VCaP (cell line): ENCODE measurements at regions not wholly inside any gene's neighbourhood (a gene's known extent, or its start where the extent isn't known, plus 50 kb on each side); places are given as distances from the start of the nearest gene placed in this dataset.

Source experiments
- H3K27ac ChIP-seq: fragments of 450-650 bp; 2 replicates; pipeline ENCODE4 v1.5.1; 2017
- TF ChIP-seq, protein P1 (sequence below): fragments of 450-650 bp; conservative IDR thresholded peaks from 2 replicates; pipeline ENCODE4 v1.5.1; 2017; ENCODE audit warnings: mild to moderate bottlenecking, moderate library complexity

DNA sequence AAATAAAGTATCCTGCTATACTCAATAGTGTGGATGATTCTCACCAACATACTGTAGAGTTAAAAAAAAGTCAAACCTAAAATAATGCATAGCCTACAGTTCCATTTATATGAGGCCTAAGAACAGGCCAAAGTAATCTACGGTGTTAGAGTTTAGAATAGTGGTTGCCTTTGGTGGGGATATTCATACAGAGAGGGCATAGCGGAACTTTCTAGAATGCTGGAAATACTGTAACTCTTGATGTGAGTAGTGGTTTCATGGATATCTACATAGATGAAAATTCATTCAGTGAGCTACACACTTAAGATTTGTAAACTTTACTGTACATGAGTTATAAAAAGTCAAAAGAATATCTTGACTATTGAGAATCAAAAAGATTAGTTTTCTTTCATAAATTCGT lies 349.9 kb upstream of the NFE2L3 start:
- TF ChIP-seq, protein P1, sequence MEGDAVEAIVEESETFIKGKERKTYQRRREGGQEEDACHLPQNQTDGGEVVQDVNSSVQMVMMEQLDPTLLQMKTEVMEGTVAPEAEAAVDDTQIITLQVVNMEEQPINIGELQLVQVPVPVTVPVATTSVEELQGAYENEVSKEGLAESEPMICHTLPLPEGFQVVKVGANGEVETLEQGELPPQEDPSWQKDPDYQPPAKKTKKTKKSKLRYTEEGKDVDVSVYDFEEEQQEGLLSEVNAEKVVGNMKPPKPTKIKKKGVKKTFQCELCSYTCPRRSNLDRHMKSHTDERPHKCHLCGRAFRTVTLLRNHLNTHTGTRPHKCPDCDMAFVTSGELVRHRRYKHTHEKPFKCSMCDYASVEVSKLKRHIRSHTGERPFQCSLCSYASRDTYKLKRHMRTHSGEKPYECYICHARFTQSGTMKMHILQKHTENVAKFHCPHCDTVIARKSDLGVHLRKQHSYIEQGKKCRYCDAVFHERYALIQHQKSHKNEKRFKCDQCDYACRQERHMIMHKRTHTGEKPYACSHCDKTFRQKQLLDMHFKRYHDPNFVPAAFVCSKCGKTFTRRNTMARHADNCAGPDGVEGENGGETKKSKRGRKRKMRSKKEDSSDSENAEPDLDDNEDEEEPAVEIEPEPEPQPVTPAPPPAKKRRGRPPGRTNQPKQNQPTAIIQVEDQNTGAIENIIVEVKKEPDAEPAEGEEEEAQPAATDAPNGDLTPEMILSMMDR, result no peak
- H3K27ac ChIP-seq, result no peak overlapping the region

DNA sequence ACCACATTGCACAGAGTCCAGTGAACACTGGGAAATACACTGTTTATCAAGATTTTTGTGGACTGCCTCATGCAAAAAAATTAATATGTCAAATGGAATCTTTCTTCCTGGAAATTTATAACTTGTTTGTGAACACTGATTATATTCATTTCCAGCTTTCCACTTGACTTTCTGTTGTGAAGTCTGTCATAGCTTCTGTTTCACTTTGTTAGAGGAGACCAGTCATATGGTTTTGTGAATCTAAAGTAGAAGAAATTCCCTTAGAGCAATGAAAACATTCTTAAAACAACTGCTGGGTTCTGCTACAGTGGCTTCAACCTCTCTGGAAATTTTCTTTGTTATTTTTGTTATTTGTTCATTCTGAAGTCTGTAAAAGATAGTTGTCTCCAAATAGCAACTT lies 349.5 kb upstream of the NFE2L3 start:
- TF ChIP-seq, protein P1, result no peak
- no peak overlapping the region for H3K27ac ChIP-seq

DNA sequence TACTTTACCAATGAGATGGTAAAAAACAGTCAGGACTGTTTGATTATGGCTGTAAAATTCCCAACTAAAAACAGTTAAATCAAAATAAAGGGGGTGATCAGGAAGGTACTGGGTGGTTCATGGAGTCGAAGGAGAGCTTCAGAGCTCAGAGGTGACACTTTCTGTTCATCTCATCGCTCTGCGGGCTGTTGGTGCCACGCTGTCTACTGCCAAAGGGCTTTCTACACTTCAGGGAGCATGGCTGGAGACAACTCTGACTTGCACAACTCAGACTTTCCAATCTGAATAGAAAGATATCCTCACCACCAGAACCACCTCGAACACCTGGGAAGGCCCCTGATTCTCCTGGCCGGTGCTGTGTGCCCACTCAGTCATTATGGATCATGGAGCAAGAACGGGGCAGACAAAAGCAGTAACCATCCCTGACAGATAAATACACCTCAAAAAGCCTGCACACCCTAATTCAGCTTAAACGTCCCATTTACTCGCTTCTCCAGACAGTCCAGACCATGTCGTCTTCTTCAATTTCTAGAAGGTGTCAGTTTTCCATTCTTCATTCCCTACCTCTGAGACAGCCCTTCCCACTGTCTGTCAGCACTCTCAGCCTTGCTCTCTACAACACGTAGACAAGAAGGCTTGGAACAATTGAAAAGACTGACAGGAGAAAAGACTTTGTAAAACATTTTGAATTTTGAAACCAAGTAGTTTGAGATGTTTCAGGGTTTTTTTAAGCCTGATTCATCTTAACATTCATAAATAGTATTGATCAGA lies 348.7 kb upstream of the NFE2L3 start:
- TF ChIP-seq, protein P1, result no peak
- H3K27ac ChIP-seq, result no peak overlapping the region

DNA sequence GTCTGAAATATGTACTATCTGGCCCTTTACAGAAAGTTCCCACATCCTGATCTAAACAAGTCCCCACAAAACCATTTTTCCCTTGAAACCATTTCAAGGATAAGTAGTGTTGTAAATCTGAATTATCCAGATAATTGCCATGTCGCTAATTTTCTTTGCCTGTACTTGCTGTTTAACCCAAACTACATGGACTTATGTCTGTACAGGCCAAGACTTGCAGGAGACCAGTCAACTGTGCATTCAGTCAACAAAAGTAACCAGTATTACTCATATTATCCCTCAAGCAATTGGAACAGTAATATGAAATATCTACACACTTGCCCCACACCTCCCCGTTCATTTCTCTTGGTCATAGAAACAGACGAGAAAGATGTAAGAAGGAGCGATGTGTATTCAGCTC lies 347.8 kb upstream of the NFE2L3 start:
- H3K27ac ChIP-seq, result no peak overlapping the region
- TF ChIP-seq, protein P1, result no peak

DNA sequence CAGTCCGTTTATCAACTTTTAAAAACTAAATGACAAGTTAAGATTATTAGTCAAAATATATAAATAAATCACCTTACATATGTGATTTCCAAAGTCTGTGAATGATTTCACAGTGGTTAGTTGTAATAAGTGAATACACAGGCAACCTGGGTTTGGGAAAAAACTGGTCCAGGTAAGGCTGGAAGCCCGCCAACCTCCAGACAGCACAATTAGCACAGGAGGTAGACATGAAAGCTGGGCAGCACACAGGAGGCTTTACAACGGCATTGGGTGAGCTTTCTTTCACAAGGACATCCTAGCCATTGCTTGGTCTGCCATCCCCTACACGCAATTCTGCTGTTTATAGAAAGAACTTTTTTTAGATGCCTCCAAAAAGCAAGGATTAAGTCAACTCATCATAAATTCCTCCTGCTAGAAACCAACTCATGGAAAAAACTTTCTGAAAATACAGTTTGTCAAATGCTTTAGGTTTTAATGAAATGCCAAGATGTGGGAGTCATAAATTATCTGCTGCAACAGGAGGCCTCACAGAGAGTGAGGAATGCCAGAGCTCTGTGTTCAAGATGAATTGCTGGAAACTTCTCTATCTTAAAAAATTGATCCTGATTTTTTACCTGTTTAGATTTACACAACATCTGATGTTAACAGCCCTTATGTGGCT lies 346.8 kb upstream of the NFE2L3 start:
- TF ChIP-seq, protein P1, result no peak
- no peak overlapping the region for H3K27ac ChIP-seq

DNA sequence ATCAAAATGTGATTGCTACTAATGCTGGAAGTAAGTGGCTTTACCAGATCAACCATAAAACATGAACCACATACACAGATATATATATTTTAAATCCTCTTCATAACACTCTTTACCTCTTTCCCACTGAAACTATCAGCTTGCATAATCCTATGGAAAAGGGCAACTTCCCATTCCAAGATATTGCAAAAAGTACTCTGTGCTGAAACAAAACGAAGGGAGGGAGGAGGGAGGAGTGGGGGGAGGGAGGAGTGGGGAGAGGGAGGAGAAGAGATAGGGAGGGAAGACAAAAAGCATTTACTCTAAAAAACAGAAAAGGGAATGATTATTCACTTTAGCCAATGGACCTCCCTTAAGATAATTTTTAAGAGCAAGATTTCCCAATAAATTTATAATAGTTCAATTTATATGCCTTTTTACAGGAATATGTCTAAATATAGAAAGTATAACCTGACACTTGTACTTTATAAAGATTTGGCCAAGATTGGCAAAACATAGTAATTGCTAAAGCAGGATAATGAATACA lies 344.8 kb upstream of the NFE2L3 start:
- TF ChIP-seq, protein P1, result no peak
- no peak overlapping the region for H3K27ac ChIP-seq

DNA sequence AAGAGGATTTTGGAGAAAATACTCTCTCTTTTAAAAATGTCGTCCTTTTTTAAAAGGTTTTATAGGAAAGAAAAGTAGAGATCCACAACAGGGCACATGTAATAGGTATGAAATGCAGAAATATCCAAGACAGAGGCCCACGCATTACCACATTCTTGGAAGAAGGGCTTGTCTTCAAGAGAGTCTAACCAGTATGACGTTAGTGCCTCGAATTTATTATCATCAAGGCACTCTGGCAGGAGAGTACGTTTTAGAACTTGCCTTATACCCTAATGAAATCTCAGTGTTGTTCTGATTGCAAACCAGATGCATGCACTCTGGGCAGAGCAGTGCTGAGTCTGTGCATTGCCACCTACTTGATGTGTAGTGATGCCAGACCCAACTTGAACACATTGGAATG lies 342.6 kb upstream of the NFE2L3 start:
- TF ChIP-seq, protein P1, result no peak
- no peak overlapping the region for H3K27ac ChIP-seq
